Activated CD8-positive, alpha-beta memory T cell treated with anti-CD3 and anti-CD28 coated beads for 1 hour (primary cell): ENCODE measurements at regions not wholly inside any gene's neighbourhood (a gene's known extent, or its start where the extent isn't known, plus 50 kb on each side); places are given as distances from the start of the nearest gene placed in this dataset.

Source experiments
- DNase-seq, 2 donors: peaks; one replicate each; pipeline ENCODE4 v3.0.0-alpha.2; 2020; ENCODE audit warnings: low read depth in 1 of 2; ENCODE audit errors: extremely low read depth in 1 of 2

- DNase-seq = no peak
Measured at GRCh38 chr6:163906006-163906710, 491.6 kb downstream of the QKI start.

GRCh38 chr6:163904186-163904585 is 489.7 kb downstream of the QKI start:
- DNase-seq = no peak

GRCh38 chr6:163903541-163903940 is 489.0 kb downstream of the QKI start:
- DNase-seq = no peak

GRCh38 chr6:163902993-163903392 is 488.5 kb downstream of the QKI start:
- no peak for DNase-seq

GRCh38 chr6:163901681-163902080 is 487.2 kb downstream of the QKI start:
- DNase-seq = no peak

GRCh38 chr6:163900570-163900969 is 486.1 kb downstream of the QKI start:
- no peak for DNase-seq

GRCh38 chr6:163897669-163898068 is 483.2 kb downstream of the QKI start:
- no peak for DNase-seq

- no peak for DNase-seq
Measured at GRCh38 chr6:163897030-163897429, 482.5 kb downstream of the QKI start.

GRCh38 chr6:163895162-163895561 is 480.6 kb downstream of the QKI start:
- no peak for DNase-seq

GRCh38 chr6:163893609-163894189 is 479.2 kb downstream of the QKI start:
- DNase-seq = no peak

- DNase-seq = no peak
Measured at GRCh38 chr6:163892824-163893561, 478.5 kb downstream of the QKI start.

- DNase-seq = no peak
Measured at GRCh38 chr6:163889904-163890514, 475.5 kb downstream of the QKI start.

- DNase-seq = no peak
Measured at GRCh38 chr6:163888030-163888819, 473.7 kb downstream of the QKI start.

GRCh38 chr6:163886428-163886827 is 471.9 kb downstream of the QKI start:
- DNase-seq = no peak

- no peak for DNase-seq
Measured at GRCh38 chr6:163883984-163884383, 469.5 kb downstream of the QKI start.

GRCh38 chr6:163878698-163879097 is 464.2 kb downstream of the QKI start:
- DNase-seq = no peak

- no peak for DNase-seq
Measured at GRCh38 chr6:163877877-163878639, 463.5 kb downstream of the QKI start.

- no peak for DNase-seq
Measured at GRCh38 chr6:163876391-163876790, 461.9 kb downstream of the QKI start.

- no peak for DNase-seq
Measured at GRCh38 chr6:163874784-163875183, 460.3 kb downstream of the QKI start.

- DNase-seq = no peak
Measured at GRCh38 chr6:163872335-163872734, 457.8 kb downstream of the QKI start.
